ENCODE measurements at regions not wholly inside any gene's neighbourhood (a gene's known extent, or its start where the extent isn't known, plus 50 kb on each side); places are given as distances from the start of the nearest gene placed in this dataset.

DNA sequence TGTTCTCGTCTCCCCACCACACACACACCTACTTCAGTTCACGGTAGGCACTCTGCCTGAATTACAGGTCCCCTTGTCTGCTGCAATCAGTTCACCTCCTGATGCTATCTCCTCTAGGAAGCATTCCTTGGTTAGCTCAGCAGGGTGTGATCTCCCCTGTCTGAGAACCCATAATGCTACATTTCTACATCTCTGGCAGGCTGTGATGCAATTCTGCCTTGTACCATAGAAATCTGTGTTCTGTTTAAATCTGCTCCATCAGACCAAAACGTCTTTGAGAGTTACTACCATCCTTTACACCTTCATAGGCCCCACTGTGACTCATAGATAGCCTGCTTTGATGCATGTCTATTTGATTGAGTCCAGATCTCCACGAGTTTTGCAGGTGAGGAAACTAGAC, 103.9 kb downstream of the TTC32 start:
- no peak for DNase-seq (ENCODE audit: extremely low spot score)
- ChIA-PET POLR2A (no interaction called here), CTCF (no interaction called here)
- TF ChIP-seq FOXA1 (IDR thresholded peaks at IDR 0.05) (no peak), HDGF (IDR thresholded peaks at IDR 0.05; ENCODE audit: borderline replicate concordance) (no peak), SP1 (IDR thresholded peaks at IDR 0.05) (no peak), TARDBP (IDR thresholded peaks at IDR 0.05) (no peak), SUZ12 (IDR thresholded peaks at IDR 0.05) (no peak), L3MBTL2 (conservative IDR thresholded peaks at IDR 0.05) (no peak)
- TF ChIP-seq, protein P1, sequence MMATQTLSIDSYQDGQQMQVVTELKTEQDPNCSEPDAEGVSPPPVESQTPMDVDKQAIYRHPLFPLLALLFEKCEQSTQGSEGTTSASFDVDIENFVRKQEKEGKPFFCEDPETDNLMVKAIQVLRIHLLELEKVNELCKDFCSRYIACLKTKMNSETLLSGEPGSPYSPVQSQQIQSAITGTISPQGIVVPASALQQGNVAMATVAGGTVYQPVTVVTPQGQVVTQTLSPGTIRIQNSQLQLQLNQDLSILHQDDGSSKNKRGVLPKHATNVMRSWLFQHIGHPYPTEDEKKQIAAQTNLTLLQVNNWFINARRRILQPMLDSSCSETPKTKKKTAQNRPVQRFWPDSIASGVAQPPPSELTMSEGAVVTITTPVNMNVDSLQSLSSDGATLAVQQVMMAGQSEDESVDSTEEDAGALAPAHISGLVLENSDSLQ (IDR thresholded peaks at IDR 0.05): no peak

DNA sequence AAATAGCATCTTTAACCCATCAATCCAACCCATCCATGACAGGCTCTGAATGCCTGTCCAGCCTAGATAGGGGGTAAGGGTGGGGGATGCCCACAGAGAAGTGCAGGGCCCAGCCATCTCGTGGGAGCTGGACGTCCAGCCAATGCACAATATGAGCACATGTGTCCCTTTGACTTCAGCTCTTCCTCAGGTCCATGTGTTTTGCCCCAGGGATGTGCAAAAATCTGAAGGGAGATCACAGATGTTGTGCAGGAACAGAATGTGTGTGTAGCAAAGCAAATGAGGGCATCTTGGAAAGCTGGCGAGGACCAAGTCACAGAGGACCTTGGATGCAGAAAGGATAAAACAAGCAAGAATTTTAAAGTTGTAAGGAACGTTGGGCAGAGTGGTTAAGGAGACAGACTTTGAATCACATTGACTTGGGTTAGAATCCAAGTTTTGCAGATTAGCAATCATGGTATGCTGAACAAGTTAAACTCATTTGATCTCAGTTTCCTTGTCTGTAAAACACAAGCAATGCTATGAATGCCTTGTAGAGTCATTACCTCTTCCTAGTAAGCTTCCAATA, 104.5 kb downstream of the TTC32 start:
- POLR2A ChIA-PET: no interaction called here
- CTCF ChIA-PET: no interaction called here
- DNase-seq (ENCODE audit: extremely low spot score): no peak
- TF ChIP-seq LEF1 (IDR thresholded peaks at IDR 0.05; ENCODE audit: borderline replicate concordance): no peak

DNA sequence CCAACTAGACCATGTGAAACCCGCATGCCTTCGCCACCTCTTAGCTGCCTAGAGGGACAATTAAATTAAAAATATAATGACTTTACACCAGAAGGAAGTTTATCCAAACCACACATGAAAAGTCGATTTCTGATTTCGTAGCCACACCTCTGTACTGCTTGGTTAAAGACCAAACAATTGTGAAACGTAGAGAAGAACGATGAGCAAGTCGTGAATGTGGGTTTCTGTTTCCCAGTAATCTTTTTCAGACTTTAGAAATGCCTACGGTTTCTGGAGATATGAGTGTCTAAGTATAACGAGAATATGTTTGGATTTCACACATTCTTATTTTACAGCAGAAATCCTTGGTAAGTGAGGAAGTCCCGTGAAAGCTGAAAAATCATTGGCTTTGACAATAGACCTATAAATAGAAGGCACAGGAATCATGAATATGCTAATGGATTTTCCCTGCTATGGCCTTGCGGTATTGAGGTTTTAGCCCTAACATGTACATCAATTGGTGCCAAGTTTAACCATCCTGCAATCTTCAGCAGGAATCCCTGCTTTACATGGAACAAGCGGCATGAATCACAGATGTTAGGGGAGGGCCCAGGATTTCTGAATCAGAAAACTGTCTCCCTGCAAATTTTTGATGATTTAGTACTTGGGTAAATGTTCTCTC, 105.6 kb downstream of the TTC32 start:
- no peak for DNase-seq (ENCODE audit: extremely low spot score)
- POLR2A ChIA-PET: no interaction called here
- no peak for TF ChIP-seq NFRKB (IDR thresholded peaks at IDR 0.05)
- TF ChIP-seq FOXM1 (IDR thresholded peaks at IDR 0.05; ENCODE audit: borderline replicate concordance): no peak
- TF ChIP-seq FOXA1 (IDR thresholded peaks at IDR 0.05): no peak
- no peak for TF ChIP-seq LEF1 (IDR thresholded peaks at IDR 0.05; ENCODE audit: borderline replicate concordance)
- TF ChIP-seq, protein P1 (IDR thresholded peaks at IDR 0.05): no peak
- TF ChIP-seq L3MBTL2 (conservative IDR thresholded peaks at IDR 0.05): no peak
- no peak for TF ChIP-seq HDGF (IDR thresholded peaks at IDR 0.05; ENCODE audit: borderline replicate concordance)
- TF ChIP-seq ARNT (IDR thresholded peaks at IDR 0.05): no peak
- TF ChIP-seq TARDBP (IDR thresholded peaks at IDR 0.05): no peak
- no peak for TF ChIP-seq ELF4 (IDR thresholded peaks at IDR 0.05)
- CTCF ChIA-PET: no interaction called here

DNA sequence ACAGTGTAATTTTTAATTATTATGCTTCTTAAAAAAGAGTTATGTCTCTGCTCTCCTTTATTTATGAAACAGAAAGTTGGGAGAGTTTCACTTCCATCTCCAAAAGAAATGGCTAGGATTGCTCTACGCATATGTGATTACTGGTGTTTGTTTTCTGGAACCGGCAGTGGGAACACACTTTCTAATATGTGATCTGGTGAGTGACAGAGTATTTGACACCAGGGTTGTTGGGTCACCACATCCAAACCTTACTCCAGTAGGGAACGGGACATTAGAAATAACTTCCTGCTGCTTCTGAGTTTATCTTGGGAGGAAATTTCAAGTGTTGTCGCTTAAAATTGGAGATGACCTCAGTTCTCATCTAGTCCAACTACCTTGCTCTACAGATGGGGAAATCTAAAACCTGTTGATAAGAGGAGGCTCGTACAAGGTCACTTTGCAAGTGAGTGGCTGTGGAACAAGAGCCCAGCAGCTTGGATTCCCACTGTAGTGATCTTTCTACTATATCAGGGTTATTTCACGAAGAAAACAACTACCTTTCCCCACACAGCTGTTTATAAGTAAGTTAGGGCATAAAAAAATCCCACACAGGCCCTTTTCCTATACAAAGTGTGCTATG, 108.5 kb downstream of the TTC32 start:
- TF ChIP-seq, protein P1 (IDR thresholded peaks at IDR 0.05): no peak
- no peak for TF ChIP-seq L3MBTL2 (conservative IDR thresholded peaks at IDR 0.05)
- TF ChIP-seq TARDBP (IDR thresholded peaks at IDR 0.05): no peak
- no peak for TF ChIP-seq BHLHE40 (IDR thresholded peaks at IDR 0.05; ENCODE audit: borderline replicate concordance)
- no peak for TF ChIP-seq CTBP1 (IDR thresholded peaks at IDR 0.05; ENCODE audit: borderline replicate concordance)
- TF ChIP-seq FOXA1 (IDR thresholded peaks at IDR 0.05): no peak
- TF ChIP-seq HDGF (IDR thresholded peaks at IDR 0.05; ENCODE audit: borderline replicate concordance): no peak
- no peak for TF ChIP-seq FOXM1 (IDR thresholded peaks at IDR 0.05; ENCODE audit: borderline replicate concordance)
- no peak for TF ChIP-seq ZNF384 (IDR thresholded peaks at IDR 0.05)
- TF ChIP-seq ELF4 (IDR thresholded peaks at IDR 0.05): no peak
- no peak for TF ChIP-seq SP1 (IDR thresholded peaks at IDR 0.05)
- no peak for TF ChIP-seq NFRKB (IDR thresholded peaks at IDR 0.05)
- no peak for TF ChIP-seq LEF1 (IDR thresholded peaks at IDR 0.05; ENCODE audit: borderline replicate concordance)
- TF ChIP-seq ARNT (IDR thresholded peaks at IDR 0.05): no peak
- TF ChIP-seq FOXK2 (IDR thresholded peaks at IDR 0.05): no peak
- TF ChIP-seq SUZ12 (IDR thresholded peaks at IDR 0.05): no peak
- CTCF ChIA-PET: no interaction called here
- DNase-seq (ENCODE audit: extremely low spot score): no peak
- POLR2A ChIA-PET: no interaction called here

DNA sequence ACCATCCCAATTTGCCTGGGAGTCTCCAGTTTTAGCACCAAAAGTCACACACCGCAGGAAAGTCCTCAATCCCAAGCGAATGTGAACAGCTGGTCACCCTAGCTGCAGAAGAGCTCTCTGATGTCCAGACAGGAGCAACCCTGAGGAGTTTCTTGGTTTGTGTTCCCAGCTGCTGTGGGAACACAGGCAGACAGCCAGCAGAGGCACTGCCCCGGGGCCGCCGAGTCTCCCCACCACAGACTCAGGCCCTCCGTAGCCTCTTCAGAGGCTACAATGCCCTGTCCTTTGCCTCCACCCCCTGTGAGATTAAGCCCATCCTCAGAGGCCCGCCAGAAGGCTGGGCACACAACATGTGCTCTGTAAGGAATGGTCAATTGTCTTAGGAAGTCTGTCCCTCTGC, 111.5 kb downstream of the TTC32 start:
- POLR2A ChIA-PET: no interaction called here
- DNase-seq (ENCODE audit: extremely low spot score): no peak
- CTCF ChIA-PET: interaction anchor here (1.5 kb wide), 1 partner anchor 44 kb away, joined by 3 read pairs; no protein-coding TSS in a partner anchor
- no peak for TF ChIP-seq ZNF384 (IDR thresholded peaks at IDR 0.05)
- TF ChIP-seq LEF1 (IDR thresholded peaks at IDR 0.05; ENCODE audit: borderline replicate concordance): no peak
- no peak for TF ChIP-seq ARNT (IDR thresholded peaks at IDR 0.05)
- no peak for TF ChIP-seq FOXM1 (IDR thresholded peaks at IDR 0.05; ENCODE audit: borderline replicate concordance)
- no peak for TF ChIP-seq FOXK2 (IDR thresholded peaks at IDR 0.05)
- TF ChIP-seq TARDBP (IDR thresholded peaks at IDR 0.05): no peak
- TF ChIP-seq CTBP1 (IDR thresholded peaks at IDR 0.05; ENCODE audit: borderline replicate concordance): no peak
- TF ChIP-seq ELF4 (IDR thresholded peaks at IDR 0.05): no peak
- TF ChIP-seq BHLHE40 (IDR thresholded peaks at IDR 0.05; ENCODE audit: borderline replicate concordance): no peak
- TF ChIP-seq L3MBTL2 (conservative IDR thresholded peaks at IDR 0.05): no peak
- TF ChIP-seq, protein P1 (IDR thresholded peaks at IDR 0.05): no peak
- TF ChIP-seq FOXA1 (IDR thresholded peaks at IDR 0.05): no peak
- TF ChIP-seq SUZ12 (IDR thresholded peaks at IDR 0.05): no peak
- no peak for TF ChIP-seq SP1 (IDR thresholded peaks at IDR 0.05)
- no peak for TF ChIP-seq HDGF (IDR thresholded peaks at IDR 0.05; ENCODE audit: borderline replicate concordance)
